ENCODE measurements at regions not wholly inside any gene's neighbourhood (a gene's known extent, or its start where the extent isn't known, plus 50 kb on each side); places are given as distances from the start of the nearest gene placed in this dataset.

- no peaks in the 10 kb centered on the region for H3K27me3 ChIP-seq (ENCODE audit: control insufficient read depth in 1 of 2, insufficient read depth in 1 of 2, low read length in 2 of 2)
- H2BK12ac ChIP-seq (ENCODE audit: low read length in 2 of 2): no peak overlapping the region
- H2AK5ac ChIP-seq (ENCODE audit: low read length, severe bottlenecking): no peak overlapping the region
- no peaks in the 10 kb centered on the region for H3K9me3 ChIP-seq (ENCODE audit: control insufficient read depth, low read length)
- H3K9ac ChIP-seq (ENCODE audit: low read length): no peak overlapping the region
- no peak overlapping the region for H3K4ac ChIP-seq (ENCODE audit: low read depth in 1 of 2, low read length in 2 of 2)
- no peak overlapping the region for H3K4me3 ChIP-seq (ENCODE audit: insufficient read depth in 1 of 2, low read depth in 1 of 2, low read length in 2 of 2)
- H3K23ac ChIP-seq (ENCODE audit: low read length in 2 of 2): no peak overlapping the region
- H2BK120ac ChIP-seq (ENCODE audit: low read depth, low read length): no peak overlapping the region
- H2AFZ ChIP-seq (ENCODE audit: low read depth, low read length): no peak overlapping the region
- no peak overlapping the region for H4K8ac ChIP-seq (ENCODE audit: low read length)
- peak; percentile 5 for DNase-seq
- no peak overlapping the region for H3K4me2 ChIP-seq (ENCODE audit: low read length, poor library complexity, severe bottlenecking)
- no peaks in the 10 kb centered on the region for H3K36me3 ChIP-seq (ENCODE audit: control insufficient read depth in 1 of 2, insufficient read depth in 2 of 2, low read depth in 1 of 2, low read length in 2 of 2)
- H4K91ac ChIP-seq (ENCODE audit: low read length): no peak overlapping the region
- no peak overlapping the region for H3K14ac ChIP-seq (ENCODE audit: low read length in 2 of 2)
- no CpG with 5 or more reads among the region's 1 CpG for WGBS
- no peak overlapping the region for H3K27ac ChIP-seq (ENCODE audit: low read length, poor library complexity, severe bottlenecking)
- H3K18ac ChIP-seq (ENCODE audit: low read depth in 1 of 2, low read length in 2 of 2): no peak overlapping the region
- H2BK15ac ChIP-seq (ENCODE audit: low read depth, poor library complexity, severe bottlenecking): no peak overlapping the region
- H2BK5ac ChIP-seq (ENCODE audit: low read depth, low read length, poor library complexity, severe bottlenecking): no peak overlapping the region
- H3K4me1 ChIP-seq (ENCODE audit: control insufficient read depth, insufficient read depth, low read depth, low read length): no peaks in the 10 kb centered on the region
- H3K79me1 ChIP-seq (replicated peaks; ENCODE audit: low read length, poor library complexity, severe bottlenecking): no peaks in the 10 kb centered on the region
Measured at GRCh38 chr12:74646831-74647230, 109.2 kb downstream of the ATXN7L3B start.

GRCh38 chr12:74647256-74647655 is 109.6 kb downstream of the ATXN7L3B start:
- WGBS: no CpG with 5 or more reads among the region's 2 CpGs

GRCh38 chr12:74656251-74656650 is 118.6 kb downstream of the ATXN7L3B start:
- Histone ChIP-seq H3K27me3 (ENCODE audit: control insufficient read depth in 1 of 2, insufficient read depth in 1 of 2, low read length in 2 of 2) (no peaks in the 10 kb centered on the region), H2BK12ac (ENCODE audit: low read length in 2 of 2) (no peak overlapping the region), H3K4ac (ENCODE audit: low read depth in 1 of 2, low read length in 2 of 2) (no peak overlapping the region), H3K27ac (ENCODE audit: low read length, poor library complexity, severe bottlenecking) (no peak overlapping the region), H3K79me1 (replicated peaks; ENCODE audit: low read length, poor library complexity, severe bottlenecking) (no peaks in the 10 kb centered on the region), H3K36me3 (ENCODE audit: control insufficient read depth in 1 of 2, insufficient read depth in 2 of 2, low read depth in 1 of 2, low read length in 2 of 2) (no peaks in the 10 kb centered on the region), H2BK15ac (ENCODE audit: low read depth, poor library complexity, severe bottlenecking) (no peak overlapping the region), H2AK5ac (ENCODE audit: low read length, severe bottlenecking) (no peak overlapping the region), H4K91ac (ENCODE audit: low read length) (no peak overlapping the region), H2BK120ac (ENCODE audit: low read depth, low read length) (no peak overlapping the region), H3K9ac (ENCODE audit: low read length) (no peak overlapping the region), H4K8ac (ENCODE audit: low read length) (no peak overlapping the region), H3K4me1 (ENCODE audit: control insufficient read depth, insufficient read depth, low read depth, low read length) (no peaks in the 10 kb centered on the region), H3K18ac (ENCODE audit: low read depth in 1 of 2, low read length in 2 of 2) (no peak overlapping the region), H2BK5ac (ENCODE audit: low read depth, low read length, poor library complexity, severe bottlenecking) (no peak overlapping the region), H3K4me2 (ENCODE audit: low read length, poor library complexity, severe bottlenecking) (no peak overlapping the region), H3K14ac (ENCODE audit: low read length in 2 of 2) (no peak overlapping the region), H3K23ac (ENCODE audit: low read length in 2 of 2) (no peak overlapping the region), H3K9me3 (ENCODE audit: control insufficient read depth, low read length) (peaks cover 6% of the 10 kb centered on the region), H3K4me3 (ENCODE audit: insufficient read depth in 1 of 2, low read depth in 1 of 2, low read length in 2 of 2) (no peak overlapping the region), H2AFZ (ENCODE audit: low read depth, low read length) (no peak overlapping the region)
- no peak for DNase-seq

More at GRCh38 chr12:74647256-74647655, 109.6 kb downstream of the ATXN7L3B start:
- Histone ChIP-seq H2BK12ac (ENCODE audit: low read length in 2 of 2) (no peak overlapping the region), H3K4me2 (ENCODE audit: low read length, poor library complexity, severe bottlenecking) (no peak overlapping the region), H3K9ac (ENCODE audit: low read length) (no peak overlapping the region), H3K14ac (ENCODE audit: low read length in 2 of 2) (no peak overlapping the region), H3K4me3 (ENCODE audit: insufficient read depth in 1 of 2, low read depth in 1 of 2, low read length in 2 of 2) (no peak overlapping the region), H2AK5ac (ENCODE audit: low read length, severe bottlenecking) (no peak overlapping the region), H3K9me3 (ENCODE audit: control insufficient read depth, low read length) (no peaks in the 10 kb centered on the region), H2BK120ac (ENCODE audit: low read depth, low read length) (no peak overlapping the region), H4K91ac (ENCODE audit: low read length) (no peak overlapping the region), H3K23ac (ENCODE audit: low read length in 2 of 2) (no peak overlapping the region), H3K36me3 (ENCODE audit: control insufficient read depth in 1 of 2, insufficient read depth in 2 of 2, low read depth in 1 of 2, low read length in 2 of 2) (no peaks in the 10 kb centered on the region), H2BK5ac (ENCODE audit: low read depth, low read length, poor library complexity, severe bottlenecking) (no peak overlapping the region), H3K27me3 (ENCODE audit: control insufficient read depth in 1 of 2, insufficient read depth in 1 of 2, low read length in 2 of 2) (no peaks in the 10 kb centered on the region), H3K4ac (ENCODE audit: low read depth in 1 of 2, low read length in 2 of 2) (no peak overlapping the region), H3K18ac (ENCODE audit: low read depth in 1 of 2, low read length in 2 of 2) (no peak overlapping the region), H2BK15ac (ENCODE audit: low read depth, poor library complexity, severe bottlenecking) (no peak overlapping the region), H4K8ac (ENCODE audit: low read length) (no peak overlapping the region), H2AFZ (ENCODE audit: low read depth, low read length) (no peak overlapping the region), H3K79me1 (replicated peaks; ENCODE audit: low read length, poor library complexity, severe bottlenecking) (no peaks in the 10 kb centered on the region), H3K4me1 (ENCODE audit: control insufficient read depth, insufficient read depth, low read depth, low read length) (no peaks in the 10 kb centered on the region), H3K27ac (ENCODE audit: low read length, poor library complexity, severe bottlenecking) (no peak overlapping the region)
- DNase-seq: no peak

- Histone ChIP-seq H3K79me1 (replicated peaks; ENCODE audit: low read length, poor library complexity, severe bottlenecking) (no peaks in the 10 kb centered on the region), H3K14ac (ENCODE audit: low read length in 2 of 2) (no peak overlapping the region), H3K18ac (ENCODE audit: low read depth in 1 of 2, low read length in 2 of 2) (no peak overlapping the region), H3K4me2 (ENCODE audit: low read length, poor library complexity, severe bottlenecking) (no peak overlapping the region), H2BK12ac (ENCODE audit: low read length in 2 of 2) (no peak overlapping the region), H2AK5ac (ENCODE audit: low read length, severe bottlenecking) (no peak overlapping the region), H3K27me3 (ENCODE audit: control insufficient read depth in 1 of 2, insufficient read depth in 1 of 2, low read length in 2 of 2) (no peaks in the 10 kb centered on the region), H3K9me3 (ENCODE audit: control insufficient read depth, low read length) (no peaks in the 10 kb centered on the region), H3K27ac (ENCODE audit: low read length, poor library complexity, severe bottlenecking) (no peak overlapping the region), H2BK120ac (ENCODE audit: low read depth, low read length) (no peak overlapping the region), H4K91ac (ENCODE audit: low read length) (no peak overlapping the region), H3K4ac (ENCODE audit: low read depth in 1 of 2, low read length in 2 of 2) (no peak overlapping the region), H3K23ac (ENCODE audit: low read length in 2 of 2) (no peak overlapping the region), H3K36me3 (ENCODE audit: control insufficient read depth in 1 of 2, insufficient read depth in 2 of 2, low read depth in 1 of 2, low read length in 2 of 2) (no peaks in the 10 kb centered on the region), H2BK15ac (ENCODE audit: low read depth, poor library complexity, severe bottlenecking) (no peak overlapping the region), H2BK5ac (ENCODE audit: low read depth, low read length, poor library complexity, severe bottlenecking) (no peak overlapping the region), H2AFZ (ENCODE audit: low read depth, low read length) (no peak overlapping the region), H3K4me3 (ENCODE audit: insufficient read depth in 1 of 2, low read depth in 1 of 2, low read length in 2 of 2) (no peak overlapping the region), H3K4me1 (ENCODE audit: control insufficient read depth, insufficient read depth, low read depth, low read length) (no peaks in the 10 kb centered on the region), H4K8ac (ENCODE audit: low read length) (no peak overlapping the region), H3K9ac (ENCODE audit: low read length) (no peak overlapping the region)
- WGBS: 85% methylated on average over 4 of the region's 5 CpGs
- DNase-seq: no peak
Measured at GRCh38 chr12:74660442-74660841, 122.8 kb downstream of the ATXN7L3B start.
